Trophoblast cell (in vitro differentiated cells and primary cell): ENCODE measurements at regions not wholly inside any gene's neighbourhood (a gene's known extent, or its start where the extent isn't known, plus 50 kb on each side); places are given as distances from the start of the nearest gene placed in this dataset.

ENCODE experiments used
- DNase-seq, 2 donors: peaks; one replicate each; pipeline ENCODE4 v3.0.0-alpha.2; 2016
- H2AFZ ChIP-seq: 2 replicates; pipeline ENCODE4 v1.6.1; 2013; ENCODE audit warnings: low read length, moderate library complexity, mild to moderate bottlenecking; ENCODE audit not compliant: insufficient read depth, poor library complexity
- H2AK5ac ChIP-seq: 2 replicates; pipeline ENCODE4 v1.6.1; 2013; ENCODE audit warnings: mild to moderate bottlenecking, low read length
- H2BK120ac ChIP-seq: 2 replicates; pipeline ENCODE4 v1.6.1; 2013; ENCODE audit warnings: low read length, mild to moderate bottlenecking, moderate library complexity; ENCODE audit not compliant: insufficient read depth, poor library complexity
- H2BK12ac ChIP-seq: 2 replicates; pipeline ENCODE4 v1.6.1; 2013; ENCODE audit warnings: mild to moderate bottlenecking, low read length, moderate library complexity
- H2BK5ac ChIP-seq: 2 replicates; pipeline ENCODE4 v1.6.1; 2013; ENCODE audit warnings: low read length, low read depth, moderate library complexity, mild to moderate bottlenecking; ENCODE audit not compliant: poor library complexity
- H3K14ac ChIP-seq: 2 replicates; pipeline ENCODE4 v1.6.1; 2013; ENCODE audit warnings: mild to moderate bottlenecking, low read length
- H3K18ac ChIP-seq: 2 replicates; pipeline ENCODE4 v1.6.1; 2013; ENCODE audit warnings: mild to moderate bottlenecking, low read length
- H3K23ac ChIP-seq: 2 replicates; pipeline ENCODE4 v1.6.1; 2013; ENCODE audit warnings: low read length
- H3K27ac ChIP-seq: 2 replicates; pipeline ENCODE4 v1.5.1; 2013; ENCODE audit warnings: low read depth, mild to moderate bottlenecking, inconsistent platforms, low read length, moderate library complexity
- H3K27me3 ChIP-seq: 2 replicates; pipeline ENCODE4 v1.6.1; 2013; ENCODE audit warnings: inconsistent platforms, mild to moderate bottlenecking, low read length, moderate library complexity; ENCODE audit not compliant: insufficient read depth
- H3K36me3 ChIP-seq, 2 experiments: 1 replicate in 1 of 2; 2 replicates in 1 of 2; pipeline ENCODE4 v1.6.1; 2013; ENCODE audit warnings: low read length in 2 of 2, mild to moderate bottlenecking in 2 of 2, moderate library complexity in 1 of 2; ENCODE audit not compliant: insufficient read depth in 2 of 2, control insufficient read depth in 1 of 2
- H3K4ac ChIP-seq: 2 replicates; pipeline ENCODE4 v1.6.1; 2013; ENCODE audit warnings: low read depth, mild to moderate bottlenecking, low read length, moderate library complexity
- H3K4me1 ChIP-seq, 2 experiments: 1 replicate in 1 of 2; 2 replicates in 1 of 2; pipeline ENCODE4 v1.6.1; 2013; ENCODE audit warnings: low read length in 2 of 2, mild to moderate bottlenecking in 2 of 2, moderate library complexity in 1 of 2; ENCODE audit not compliant: insufficient read depth in 2 of 2, control insufficient read depth in 1 of 2
- H3K4me2 ChIP-seq: 2 replicates; pipeline ENCODE4 v1.6.1; 2013; ENCODE audit warnings: inconsistent platforms, mild to moderate bottlenecking, low read length, moderate library complexity
- H3K4me3 ChIP-seq: 2 replicates; pipeline ENCODE4 v1.5.1; 2013; ENCODE audit warnings: mild to moderate bottlenecking, low read depth, low read length, inconsistent platforms
- H3K79me1 ChIP-seq: one replicate; pipeline ENCODE4 v1.6.1; 2013; ENCODE audit warnings: low read length
- H3K79me2 ChIP-seq: 2 replicates; pipeline ENCODE4 v1.6.1; 2013; ENCODE audit warnings: low read length, mild to moderate bottlenecking; ENCODE audit not compliant: control insufficient read depth, insufficient read depth, poor library complexity
- H3K9ac ChIP-seq: 2 replicates; pipeline ENCODE4 v1.6.1; 2013; ENCODE audit warnings: mild to moderate bottlenecking, low read length
- H3K9me3 ChIP-seq: 2 replicates; pipeline ENCODE4 v1.6.1; 2013; ENCODE audit warnings: low read depth, mild to moderate bottlenecking, control low read depth, inconsistent platforms, low read length; ENCODE audit not compliant: insufficient read depth
- H4K12ac ChIP-seq: 2 replicates; pipeline ENCODE4 v1.6.1; 2013; ENCODE audit warnings: low read depth, mild to moderate bottlenecking, low read length, moderate library complexity
- H4K8ac ChIP-seq: 2 replicates; pipeline ENCODE4 v1.6.1; 2013; ENCODE audit warnings: low read depth, mild to moderate bottlenecking, low read length, moderate library complexity
- H4K91ac ChIP-seq: one replicate; pipeline ENCODE4 v1.6.1; 2013; ENCODE audit warnings: low read depth, mild to moderate bottlenecking, low read length, moderate library complexity
- WGBS: extraction: QIAGEN DNeasy Blood & Tissue Kit; methylation state at CpG from one replicate; pipeline ENCODE4 v1.1.7; 2013; ENCODE audit warnings: missing lambda C conversion rate; ENCODE audit not compliant: insufficient read length, insufficient coverage; ENCODE audit errors: extremely low coverage; 5-methylcytosine and 5-hydroxymethylcytosine counted together

DNA sequence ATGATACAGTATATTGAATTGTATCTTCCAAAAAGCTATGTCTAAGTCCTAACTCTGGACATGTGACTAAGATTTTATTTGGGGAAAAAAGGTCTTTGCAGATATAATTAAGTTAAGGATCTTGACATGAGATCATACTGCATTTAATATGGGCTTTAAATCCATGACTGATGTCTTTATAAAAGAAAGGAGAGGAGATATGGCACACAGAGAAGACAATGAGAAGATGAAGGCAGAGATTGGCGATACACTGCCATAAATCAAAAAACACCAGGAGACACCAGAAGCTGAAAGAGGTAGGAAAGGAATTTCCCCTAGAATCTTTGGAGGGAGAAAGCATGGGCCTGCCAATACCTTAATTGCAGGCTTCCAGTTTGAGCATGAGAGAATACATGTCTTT, 1450.2 kb downstream of the HACE1 start:
- H2BK12ac ChIP-seq, result no peak overlapping the region
- H3K36me3 ChIP-seq, result no peaks in the 10 kb centered on the region
- WGBS, result no CpG with 5 or more reads among the region's 1 CpG
- H2BK120ac ChIP-seq, result no peak overlapping the region
- no peak for DNase-seq
- no peaks in the 10 kb centered on the region for H3K79me1 ChIP-seq
- no peak overlapping the region for H4K91ac ChIP-seq
- H3K4me2 ChIP-seq, result no peak overlapping the region
- H3K4me3 ChIP-seq, result no peak overlapping the region
- no peak overlapping the region for H4K12ac ChIP-seq
- H3K27ac ChIP-seq, result no peak overlapping the region
- no peak overlapping the region for H3K4ac ChIP-seq
- H3K9me3 ChIP-seq, result peaks cover 2% of the 10 kb centered on the region
- H2AFZ ChIP-seq, result no peak overlapping the region
- H3K14ac ChIP-seq, result no peak overlapping the region
- H3K18ac ChIP-seq, result no peak overlapping the region
- H2AK5ac ChIP-seq, result no peak overlapping the region
- no peaks in the 10 kb centered on the region for H3K79me2 ChIP-seq
- no peaks in the 10 kb centered on the region for H3K27me3 ChIP-seq
- H3K4me1 ChIP-seq, result no peaks in the 10 kb centered on the region
- H3K9ac ChIP-seq, result no peak overlapping the region
- H3K23ac ChIP-seq, result no peak overlapping the region
- H4K8ac ChIP-seq, result no peak overlapping the region
- H2BK5ac ChIP-seq, result no peak overlapping the region

- Histone ChIP-seq H3K4me2 (no peak overlapping the region), H3K36me3 (no peaks in the 10 kb centered on the region), H3K9ac (no peak overlapping the region), H3K14ac (no peak overlapping the region), H3K4me3 (no peak overlapping the region), H3K18ac (no peak overlapping the region), H3K9me3 (peaks cover 2% of the 10 kb centered on the region), H4K91ac (no peak overlapping the region), H2AFZ (no peak overlapping the region), H3K79me1 (no peaks in the 10 kb centered on the region), H3K79me2 (no peaks in the 10 kb centered on the region), H2AK5ac (no peak overlapping the region), H4K12ac (no peak overlapping the region), H3K27me3 (no peaks in the 10 kb centered on the region), H3K4me1 (no peaks in the 10 kb centered on the region), H2BK120ac (no peak overlapping the region), H4K8ac (no peak overlapping the region), H3K23ac (no peak overlapping the region), H3K27ac (no peak overlapping the region), H2BK5ac (no peak overlapping the region), H2BK12ac (no peak overlapping the region), H3K4ac (no peak overlapping the region)
- no peak for DNase-seq
- no CpG with 5 or more reads among the region's 12 CpGs for WGBS
Measured at GRCh38 chr6:103405321-103405720, 1454.4 kb downstream of the HACE1 start.

DNA sequence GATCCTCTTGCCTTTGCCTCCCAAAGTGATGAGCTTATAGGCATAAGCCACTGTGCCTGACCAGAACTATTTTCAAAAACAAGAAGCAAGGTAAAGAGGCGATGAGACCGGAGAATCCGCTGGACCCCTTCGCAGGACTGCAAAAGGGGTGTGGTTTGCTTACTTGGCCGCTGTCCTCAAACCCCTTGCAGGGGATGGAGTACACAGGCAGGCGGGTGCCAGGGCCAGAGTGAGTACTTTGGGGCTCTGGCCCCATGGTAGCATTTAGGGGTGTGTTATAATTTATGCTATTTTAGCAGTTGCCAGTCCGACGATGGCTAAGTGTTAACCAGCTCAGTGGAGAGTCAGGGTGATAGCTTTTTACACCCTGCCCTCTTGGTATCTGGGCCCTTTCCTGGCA, 1454.9 kb downstream of the HACE1 start:
- Histone ChIP-seq H4K12ac (no peak overlapping the region), H3K27me3 (no peaks in the 10 kb centered on the region), H3K14ac (no peak overlapping the region), H2BK12ac (no peak overlapping the region), H3K79me2 (no peaks in the 10 kb centered on the region), H3K4me2 (no peak overlapping the region), H2BK5ac (no peak overlapping the region), H2BK120ac (no peak overlapping the region), H3K4ac (no peak overlapping the region), H3K23ac (no peak overlapping the region), H3K4me3 (no peak overlapping the region), H3K18ac (no peak overlapping the region), H4K8ac (no peak overlapping the region), H2AFZ (no peak overlapping the region), H3K9me3 (peaks cover 2% of the 10 kb centered on the region), H3K36me3 (no peaks in the 10 kb centered on the region), H3K79me1 (no peaks in the 10 kb centered on the region), H3K27ac (no peak overlapping the region), H2AK5ac (no peak overlapping the region), H4K91ac (no peak overlapping the region), H3K4me1 (no peaks in the 10 kb centered on the region), H3K9ac (no peak overlapping the region)
- no CpG with 5 or more reads among the region's 8 CpGs for whole genome bisulfite sequencing
- no peak for DNase-seq

- no peak overlapping the region for H4K12ac ChIP-seq
- no peak for DNase-seq
- H4K91ac ChIP-seq, result no peak overlapping the region
- H3K4me2 ChIP-seq, result no peak overlapping the region
- H4K8ac ChIP-seq, result no peak overlapping the region
- no peaks in the 10 kb centered on the region for H3K4me1 ChIP-seq
- H3K4me3 ChIP-seq, result no peak overlapping the region
- H2AFZ ChIP-seq, result no peak overlapping the region
- no peaks in the 10 kb centered on the region for H3K27me3 ChIP-seq
- H3K27ac ChIP-seq, result no peak overlapping the region
- no peak overlapping the region for H2BK12ac ChIP-seq
- H2AK5ac ChIP-seq, result no peak overlapping the region
- no peaks in the 10 kb centered on the region for H3K79me2 ChIP-seq
- H3K9me3 ChIP-seq, result peaks cover 6% of the 10 kb centered on the region
- no peak overlapping the region for H2BK5ac ChIP-seq
- H3K36me3 ChIP-seq, result no peaks in the 10 kb centered on the region
- no peak overlapping the region for H3K4ac ChIP-seq
- no CpG with 5 or more reads among the region's 2 CpGs for WGBS
- H3K79me1 ChIP-seq, result no peaks in the 10 kb centered on the region
- H3K9ac ChIP-seq, result no peak overlapping the region
- no peak overlapping the region for H3K18ac ChIP-seq
- H3K14ac ChIP-seq, result no peak overlapping the region
- no peak overlapping the region for H2BK120ac ChIP-seq
- H3K23ac ChIP-seq, result no peak overlapping the region
Measured at GRCh38 chr6:103396768-103397167, 1463.0 kb downstream of the HACE1 start.
